HL-60 (cell line): ENCODE measurements at regions not wholly inside any gene's neighbourhood (a gene's known extent, or its start where the extent isn't known, plus 50 kb on each side); places are given as distances from the start of the nearest gene placed in this dataset.

Experiments used
- DNase-seq, 2 experiments: peaks; one replicate each; pipeline ENCODE4 v3.0.0-alpha.2; 2010 to 2020; ENCODE audit warnings: low read depth in 1 of 2, low spot score in 1 of 2
- H3K27ac ChIP-seq: fragments of 250-450 bp; sonication (Bioruptor Pico); replicated peaks from 2 replicates; pipeline ENCODE4 v1.5.1; 2020; ENCODE audit warnings: mild to moderate bottlenecking, moderate library complexity
- H3K27me3 ChIP-seq: fragments of 250-450 bp; sonication (Bioruptor Pico); 2 replicates; pipeline ENCODE4 v1.5.1; 2021; ENCODE audit warnings: mild to moderate bottlenecking, moderate library complexity; ENCODE audit not compliant: insufficient read depth, poor library complexity, severe bottlenecking
- H3K4me3 ChIP-seq: replicated peaks from 2 replicates; pipeline ENCODE4 v1.5.1; 2011; ENCODE audit warnings: mild to moderate bottlenecking, control low read depth, low read length; ENCODE audit not compliant: insufficient read depth
- CTCF ChIP-seq: IDR thresholded peaks from one replicate; pipeline ENCODE4 v1.5.1; 2011; ENCODE audit warnings: low read length, control low read depth, inconsistent platforms; ENCODE audit not compliant: insufficient read depth
- GABPA ChIP-seq: IDR thresholded peaks from 2 replicates; pipeline ENCODE4 v1.6.1; 2012; ENCODE audit warnings: low read depth
- POLR2AphosphoS5 ChIP-seq: IDR thresholded peaks from 2 replicates; pipeline ENCODE4 v1.6.1; 2012; ENCODE audit warnings: low read depth
- REST ChIP-seq: IDR thresholded peaks from 2 replicates; pipeline ENCODE4 v1.6.1; 2012; ENCODE audit warnings: low read depth; ENCODE audit not compliant: insufficient replicate concordance
- SPI1 ChIP-seq: IDR thresholded peaks from 2 replicates; pipeline ENCODE4 v1.6.1; 2012; ENCODE audit warnings: low read depth, mild to moderate bottlenecking, borderline replicate concordance

- no peak for TF ChIP-seq SPI1
- no peak for TF ChIP-seq CTCF
- no peak for TF ChIP-seq POLR2AphosphoS5
- no peak for TF ChIP-seq GABPA
- no peak for TF ChIP-seq REST
- no peaks in the 10 kb centered on the region for H3K27me3 ChIP-seq
- H3K4me3 ChIP-seq: no peak overlapping the region
- no peak for DNase-seq
- no peak overlapping the region for H3K27ac ChIP-seq
Observed at GRCh38 chr2:84152462-84152861, 306.6 kb downstream of the SUCLG1 start.

GRCh38 chr2:84144345-84144744 lies 314.7 kb downstream of the SUCLG1 start:
- no peak for DNase-seq
- H3K27ac ChIP-seq: no peak overlapping the region
- no peak overlapping the region for H3K4me3 ChIP-seq
- no peaks in the 10 kb centered on the region for H3K27me3 ChIP-seq
- TF ChIP-seq POLR2AphosphoS5: no peak
- TF ChIP-seq GABPA: no peak
- TF ChIP-seq SPI1: no peak
- no peak for TF ChIP-seq CTCF
- no peak for TF ChIP-seq REST

GRCh38 chr2:84137034-84137433 lies 322.0 kb downstream of the SUCLG1 start:
- DNase-seq: no peak
- TF ChIP-seq SPI1 (no peak), GABPA (no peak), REST (no peak), POLR2AphosphoS5 (no peak), CTCF (no peak)
- H3K27me3 ChIP-seq: no peaks in the 10 kb centered on the region
- no peak overlapping the region for H3K27ac ChIP-seq
- no peak overlapping the region for H3K4me3 ChIP-seq
